ENCODE measurements at regions not wholly inside any gene's neighbourhood (a gene's known extent, or its start where the extent isn't known, plus 50 kb on each side); places are given as distances from the start of the nearest gene placed in this dataset.

DNA sequence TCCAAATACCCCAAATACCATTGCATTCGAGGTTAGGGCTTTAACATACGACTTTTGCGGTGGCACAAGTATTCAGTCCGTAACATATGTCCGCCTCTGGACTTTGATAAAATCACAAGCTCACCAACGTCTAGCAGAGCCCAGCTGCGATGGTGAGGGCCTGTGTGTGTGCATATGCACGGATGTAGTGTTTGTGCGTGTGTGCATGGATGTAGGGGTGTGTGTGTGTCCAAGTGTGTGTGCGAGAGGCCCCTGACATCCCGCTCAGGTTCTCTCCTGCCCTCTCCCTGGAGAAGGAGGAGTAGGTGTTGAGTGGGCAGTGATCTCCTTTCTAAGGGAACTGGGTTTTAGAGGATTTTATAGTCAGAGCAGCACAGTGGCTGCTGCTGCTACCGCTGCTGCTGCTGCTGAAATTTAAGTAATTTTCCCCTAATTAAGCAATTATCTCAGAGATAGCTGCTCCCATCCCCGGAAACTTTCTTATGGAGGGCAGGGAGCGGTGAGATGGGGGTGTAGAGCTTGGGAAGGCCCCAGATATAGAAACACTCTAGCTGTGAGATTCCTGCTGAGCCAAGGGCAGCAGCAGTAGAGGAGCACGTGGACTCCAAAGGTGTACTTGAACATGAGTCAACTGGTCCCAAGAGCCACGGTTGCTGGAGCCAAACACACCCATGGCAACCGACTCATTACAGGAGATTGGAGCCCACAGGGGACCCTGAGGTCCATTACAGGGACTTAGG, 121.7 kb upstream of the SDK2 start:
- TF ChIP-seq POLR2AphosphoS5 (IDR thresholded peaks at IDR 0.05; ENCODE audit: borderline replicate concordance, low read depth, low read length): no peak
- TF ChIP-seq EZH2 (IDR thresholded peaks at IDR 0.05): no peak
- TF ChIP-seq FOXP2 (optimal IDR thresholded peaks at IDR 0.05; ENCODE audit: control extremely low read depth, extremely low read length, insufficient read depth): no peak

All from SK-N-MC (cell line).